Activated CD8-positive, alpha-beta memory T cell treated with anti-CD3 and anti-CD28 coated beads, Interleukin-2, amount 10 ng/mL, durations not matched to agents 7 days and 5 days (primary cell): ENCODE measurements at regions not wholly inside any gene's neighbourhood (a gene's known extent, or its start where the extent isn't known, plus 50 kb on each side); places are given as distances from the start of the nearest gene placed in this dataset.
"Not testable (repeated sequence)": the region's sequence is repeated elsewhere in the genome, so short reads cannot be mapped to it uniquely, and the experiment has no call there.

Experiments used
- ATAC-seq: fragments of 150-1000 bp; cut with Tn5 transposase; one replicate; pipeline ENCODE4 v1.10.0; 2021; ENCODE audit warnings: moderate library complexity
- CTCF ChIA-PET: fragments of 350-600 bp; sonication (Branson Sonifier 250); formaldehyde crosslinking; loops from one replicate; lab custom pipeline; 2021; ENCODE audit warnings: antibody characterized with exemption; lab: Charles Lee
- DNase-seq: peaks from one replicate; pipeline ENCODE4 v3.0.0-alpha.2; 2020
- H3K27ac Mint-ChIP-seq: one replicate; pipeline ENCODE4 v1.8.0; 2021; ENCODE audit warnings: mild to moderate bottlenecking, mixed read lengths
- H3K27me3 Mint-ChIP-seq: one replicate; pipeline ENCODE4 v1.8.0; 2021; ENCODE audit warnings: mixed read lengths
- H3K36me3 Mint-ChIP-seq: one replicate; pipeline ENCODE4 v1.8.0; 2021; ENCODE audit warnings: mild to moderate bottlenecking, mixed read lengths
- H3K4me1 Mint-ChIP-seq: one replicate; pipeline ENCODE4 v1.8.0; 2021; ENCODE audit warnings: mixed read lengths
- H3K4me3 Mint-ChIP-seq: one replicate; pipeline ENCODE4 v1.8.0; 2021; ENCODE audit warnings: mild to moderate bottlenecking, moderate library complexity, mixed read lengths
- H3K9me3 Mint-ChIP-seq: one replicate; pipeline ENCODE4 v1.8.0; 2022; ENCODE audit warnings: low read depth, mixed read lengths

GRCh38 chr15:91356083-91356482 lies 256.0 kb downstream of the SV2B start:
- Mint-ChIP-seq H3K27ac (no peak overlapping the region), H3K27me3 (peaks cover 4% of the 10 kb centered on the region), H3K4me1 (no peaks in the 10 kb centered on the region), H3K9me3 (no peaks in the 10 kb centered on the region), H3K4me3 (no peak overlapping the region), H3K36me3 (no peaks in the 10 kb centered on the region)
- ATAC-seq (no peak), DNase-seq (no peak)
- CTCF ChIA-PET = interaction anchor here (1.6 to 2.2 kb wide), 2 partner anchors 10 to 14 kb away, joined by 4 read pairs; no protein-coding TSS in a partner anchor

DNA sequence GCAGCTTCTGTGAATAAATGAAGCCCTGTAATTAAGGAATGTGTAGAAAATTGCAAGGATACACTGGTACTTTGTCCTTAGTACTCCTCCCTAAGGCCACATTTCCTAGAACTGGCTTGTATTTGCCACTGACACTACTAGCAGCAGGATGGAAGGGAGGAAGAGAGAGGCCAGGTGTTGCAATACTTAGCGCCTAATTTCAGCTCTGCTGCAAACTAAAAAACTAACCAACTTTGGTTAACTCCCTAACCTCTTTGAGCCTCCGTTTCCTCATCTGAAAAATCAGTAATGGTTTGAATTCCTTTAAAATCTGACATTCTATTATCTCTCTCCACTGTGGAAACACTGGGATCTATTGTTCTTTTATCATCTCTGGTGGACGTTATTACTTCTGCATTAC lies 257.0 kb downstream of the SV2B start:
- Mint-ChIP-seq H3K4me1 (no peaks in the 10 kb centered on the region), H3K9me3 (no peaks in the 10 kb centered on the region), H3K36me3 (no peaks in the 10 kb centered on the region), H3K4me3 (no peak overlapping the region), H3K27me3 (peaks cover 8% of the 10 kb centered on the region), H3K27ac (no peak overlapping the region)
- CTCF ChIA-PET = no interaction called here
- no peak for DNase-seq
- no peak for ATAC-seq

- H3K4me3 Mint-ChIP-seq = no peak overlapping the region
- no peaks in the 10 kb centered on the region for H3K4me1 Mint-ChIP-seq
- H3K27ac Mint-ChIP-seq = no peak overlapping the region
- H3K36me3 Mint-ChIP-seq = no peaks in the 10 kb centered on the region
- DNase-seq (no peak), ATAC-seq (no peak)
- no peaks in the 10 kb centered on the region for H3K9me3 Mint-ChIP-seq
- CTCF ChIA-PET = no interaction called here
- H3K27me3 Mint-ChIP-seq = peaks cover 8% of the 10 kb centered on the region
Measured at GRCh38 chr15:91357486-91357885, 257.4 kb downstream of the SV2B start.

DNA sequence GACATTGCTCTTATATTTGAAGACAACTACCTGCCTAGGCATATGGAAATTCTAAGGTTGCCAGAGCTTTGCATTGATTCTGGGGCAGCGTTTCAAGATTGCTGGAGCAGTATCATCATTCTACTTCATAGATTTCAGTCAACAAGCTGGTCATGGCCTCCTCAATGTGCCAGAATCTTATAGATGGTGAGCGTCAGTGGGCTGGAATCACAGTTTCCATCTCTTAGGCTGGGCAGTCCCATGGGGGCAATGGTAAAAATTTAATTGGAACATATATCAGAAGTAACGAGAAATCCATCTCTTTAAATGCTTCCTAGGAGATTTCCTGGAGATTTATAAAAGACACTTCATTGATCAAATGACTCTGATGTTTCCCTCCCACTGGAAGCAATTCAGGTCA lies 258.3 kb downstream of the SV2B start:
- Mint-ChIP-seq H3K27me3 (peaks cover 8% of the 10 kb centered on the region), H3K4me1 (no peaks in the 10 kb centered on the region), H3K4me3 (no peak overlapping the region), H3K27ac (no peak overlapping the region), H3K9me3 (no peaks in the 10 kb centered on the region), H3K36me3 (no peaks in the 10 kb centered on the region)
- CTCF ChIA-PET = no interaction called here
- ATAC-seq (no peak), DNase-seq (no peak)

- H3K4me1 Mint-ChIP-seq, ATAC-seq, H3K36me3 Mint-ChIP-seq, H3K4me3 Mint-ChIP-seq, H3K27ac Mint-ChIP-seq, DNase-seq, H3K9me3 Mint-ChIP-seq, CTCF ChIA-PET, H3K27me3 Mint-ChIP-seq: not testable (repeated sequence)
Measured at GRCh38 chr15:91361696-91362095, 261.6 kb downstream of the SV2B start.

DNA sequence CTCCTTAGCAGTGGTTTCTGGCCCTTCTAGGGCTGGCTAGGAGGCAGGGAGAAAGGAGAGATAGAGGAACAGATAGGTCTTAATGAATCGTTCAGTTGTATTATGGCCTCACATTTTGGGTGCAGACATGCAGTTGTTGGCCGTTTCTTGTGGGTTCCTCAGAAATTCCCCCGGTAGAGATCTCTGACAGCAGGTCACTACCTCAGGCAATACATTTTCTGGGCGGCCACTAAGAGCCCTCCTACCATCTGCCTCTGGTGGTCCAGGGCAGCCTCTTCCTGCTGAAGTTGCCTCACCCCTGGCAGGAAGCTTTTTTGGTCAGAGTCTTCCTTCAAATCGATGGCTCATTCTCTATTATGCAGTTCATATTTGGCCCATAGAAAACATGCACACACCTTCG lies 266.1 kb downstream of the SV2B start:
- H3K9me3 Mint-ChIP-seq = peaks cover 10% of the 10 kb centered on the region
- H3K36me3 Mint-ChIP-seq = peaks cover 3% of the 10 kb centered on the region
- peaks cover 3% of the 10 kb centered on the region for H3K27me3 Mint-ChIP-seq
- H3K4me1 Mint-ChIP-seq = peaks cover 12% of the 10 kb centered on the region
- CTCF ChIA-PET = no interaction called here
- H3K4me3 Mint-ChIP-seq = no peak overlapping the region
- H3K27ac Mint-ChIP-seq = no peak overlapping the region
- no peak for ATAC-seq
- no peak for DNase-seq

DNA sequence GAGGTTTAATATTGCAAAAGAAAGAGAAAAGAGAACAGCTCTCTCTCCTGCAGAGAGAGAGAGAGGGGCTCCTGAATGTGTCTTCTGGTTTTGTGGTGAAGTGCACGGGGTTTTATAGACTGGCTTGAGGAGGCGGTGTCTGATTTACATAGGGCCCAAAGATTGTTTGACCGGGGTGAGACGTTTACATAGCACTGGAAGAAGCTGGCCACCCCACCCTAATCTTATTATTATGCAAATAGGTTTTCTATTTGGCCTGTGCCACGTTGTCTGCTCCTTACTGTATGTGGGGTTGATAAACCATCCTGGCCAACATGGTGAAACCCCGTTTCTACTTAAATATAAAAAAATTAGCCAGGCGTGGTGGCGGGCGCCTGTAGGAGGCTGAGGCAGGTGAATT lies 268.6 kb downstream of the SV2B start:
- DNase-seq (no peak), ATAC-seq (no peak)
- CTCF ChIA-PET = no interaction called here
- H3K27me3 Mint-ChIP-seq = peaks cover 9% of the 10 kb centered on the region
- peaks cover 19% of the 10 kb centered on the region for H3K4me1 Mint-ChIP-seq
- H3K9me3 Mint-ChIP-seq = peaks cover 10% of the 10 kb centered on the region
- no peak overlapping the region for H3K4me3 Mint-ChIP-seq
- no peak overlapping the region for H3K27ac Mint-ChIP-seq
- peaks cover 6% of the 10 kb centered on the region for H3K36me3 Mint-ChIP-seq

DNA sequence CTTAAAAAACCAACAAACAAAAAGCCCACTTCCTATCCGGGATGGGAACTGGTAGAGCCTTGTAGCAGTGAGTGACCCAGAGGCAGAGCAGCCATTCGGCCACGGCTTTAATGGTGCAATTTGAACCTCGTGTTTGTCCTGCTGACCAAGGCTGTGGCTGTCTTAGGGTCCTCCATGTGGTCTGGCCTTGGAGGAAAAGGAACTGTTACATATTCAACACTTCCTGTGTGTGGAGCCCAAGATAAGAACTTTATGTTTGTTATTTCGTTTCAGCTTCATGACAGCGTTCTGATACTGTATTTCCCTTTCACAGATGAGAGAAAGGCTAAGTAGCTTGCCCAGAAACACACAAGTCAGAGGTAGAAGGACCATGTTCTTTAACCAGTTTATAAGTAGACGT lies 269.8 kb downstream of the SV2B start:
- DNase-seq (no peak), ATAC-seq (no peak)
- CTCF ChIA-PET = interaction anchor here (1.7 kb wide), 1 partner anchor 14 kb away, joined by 4 read pairs; no protein-coding TSS in a partner anchor
- Mint-ChIP-seq H3K4me3 (no peak overlapping the region), H3K36me3 (peaks cover 6% of the 10 kb centered on the region), H3K4me1 (peaks cover 19% of the 10 kb centered on the region), H3K27me3 (peaks cover 14% of the 10 kb centered on the region), H3K9me3 (peaks cover 7% of the 10 kb centered on the region), H3K27ac (no peak overlapping the region)

- H3K36me3 Mint-ChIP-seq, ATAC-seq, H3K27ac Mint-ChIP-seq, H3K9me3 Mint-ChIP-seq, H3K4me3 Mint-ChIP-seq, DNase-seq, CTCF ChIA-PET: not testable (repeated sequence)
- Mint-ChIP-seq H3K4me1 (peaks cover 19% of the 10 kb centered on the region), H3K27me3 (peaks cover 14% of the 10 kb centered on the region)
Measured at GRCh38 chr15:91371345-91371744, 271.3 kb downstream of the SV2B start.

DNA sequence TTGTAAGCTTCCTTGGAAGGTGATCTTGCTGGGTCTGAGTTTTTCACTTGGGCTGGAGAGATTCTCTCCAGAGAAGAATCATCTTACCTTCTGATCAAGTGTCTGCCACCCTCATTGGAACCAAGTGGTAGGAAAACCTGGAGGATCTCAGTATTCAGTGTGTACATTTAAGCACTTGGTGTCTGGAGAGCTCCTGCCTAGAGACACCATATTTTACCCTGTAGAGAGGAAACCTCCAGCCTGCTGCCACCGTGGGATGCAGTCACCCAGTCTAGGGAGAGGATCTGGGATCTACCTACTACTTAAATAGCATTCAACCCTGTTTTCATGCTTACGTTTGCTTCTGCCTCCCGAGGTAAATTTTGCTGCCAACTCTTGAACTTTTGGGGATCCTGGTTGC lies 274.3 kb downstream of the SV2B start:
- H3K27ac Mint-ChIP-seq = no peak overlapping the region
- CTCF ChIA-PET = interaction anchor here (1.2 kb wide), 1 partner anchor 72 kb away, joined by 3 read pairs; no protein-coding TSS in a partner anchor
- no peaks in the 10 kb centered on the region for H3K9me3 Mint-ChIP-seq
- peaks cover 14% of the 10 kb centered on the region for H3K27me3 Mint-ChIP-seq
- H3K4me3 Mint-ChIP-seq = no peak overlapping the region
- peaks cover 3% of the 10 kb centered on the region for H3K36me3 Mint-ChIP-seq
- ATAC-seq = no peak
- H3K4me1 Mint-ChIP-seq = peaks cover 16% of the 10 kb centered on the region
- no peak for DNase-seq

- no peak overlapping the region for H3K4me3 Mint-ChIP-seq
- peaks cover 7% of the 10 kb centered on the region for H3K4me1 Mint-ChIP-seq
- peaks cover 3% of the 10 kb centered on the region for H3K36me3 Mint-ChIP-seq
- peaks cover 2% of the 10 kb centered on the region for H3K9me3 Mint-ChIP-seq
- no peak overlapping the region for H3K27ac Mint-ChIP-seq
- ATAC-seq (no peak), DNase-seq (no peak)
- peaks cover 16% of the 10 kb centered on the region for H3K27me3 Mint-ChIP-seq
- CTCF ChIA-PET = no interaction called here
Measured at GRCh38 chr15:91376038-91376437, 276.0 kb downstream of the SV2B start.

DNA sequence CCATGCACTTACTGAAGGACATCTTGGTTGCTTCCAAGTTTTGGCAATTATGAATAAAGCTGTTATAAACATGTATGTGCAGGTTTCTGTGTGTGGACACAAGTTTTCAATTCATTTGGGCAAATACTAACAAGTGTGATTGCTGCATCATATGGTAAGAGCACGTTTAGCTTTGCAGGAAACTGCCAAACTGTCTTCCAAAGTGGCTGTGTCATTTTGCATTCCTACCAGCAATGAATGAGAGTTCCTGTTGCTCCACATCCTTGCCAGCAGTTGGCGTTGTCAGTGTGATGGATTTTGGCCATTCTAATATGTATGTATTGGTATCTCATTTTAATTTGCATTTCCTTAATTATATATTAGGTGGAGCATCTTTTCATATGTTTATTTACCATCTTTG lies 280.1 kb downstream of the SV2B start:
- CTCF ChIA-PET = no interaction called here
- H3K27ac Mint-ChIP-seq = no peak overlapping the region

DNA sequence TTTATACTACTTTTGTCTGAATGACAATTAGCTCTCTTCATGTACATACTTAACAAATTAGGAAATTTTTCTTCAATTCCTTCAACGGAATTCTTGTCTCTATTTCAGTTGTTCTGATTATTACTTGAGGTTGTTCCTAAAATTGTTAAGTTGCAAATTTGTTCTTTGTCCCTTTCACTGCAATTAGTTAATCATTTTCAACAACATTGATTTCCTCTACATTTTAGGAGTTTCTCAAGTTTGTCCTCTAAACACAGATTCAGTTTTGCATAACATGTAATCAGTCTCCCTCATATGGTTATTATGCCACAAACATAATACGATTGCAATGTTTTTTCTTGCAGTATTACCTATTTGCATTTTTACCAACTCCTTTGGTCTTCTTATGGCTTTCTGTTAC lies 283.5 kb downstream of the SV2B start:
- H3K36me3 Mint-ChIP-seq = no peaks in the 10 kb centered on the region
- CTCF ChIA-PET = no interaction called here
- H3K27ac Mint-ChIP-seq = no peak overlapping the region
- no peak for ATAC-seq
- H3K27me3 Mint-ChIP-seq = peaks cover 7% of the 10 kb centered on the region
- peaks cover 2% of the 10 kb centered on the region for H3K9me3 Mint-ChIP-seq
- H3K4me1 Mint-ChIP-seq = no peaks in the 10 kb centered on the region
- DNase-seq = no peak
- no peak overlapping the region for H3K4me3 Mint-ChIP-seq

More for the DNA sequence above, 280.1 kb downstream of the SV2B start:
- no peak for DNase-seq
- Mint-ChIP-seq H3K36me3 (no peaks in the 10 kb centered on the region), H3K4me3 (no peak overlapping the region), H3K9me3 (peaks cover 2% of the 10 kb centered on the region), H3K27me3 (peaks cover 2% of the 10 kb centered on the region), H3K4me1 (no peaks in the 10 kb centered on the region)
- no peak for ATAC-seq

DNA sequence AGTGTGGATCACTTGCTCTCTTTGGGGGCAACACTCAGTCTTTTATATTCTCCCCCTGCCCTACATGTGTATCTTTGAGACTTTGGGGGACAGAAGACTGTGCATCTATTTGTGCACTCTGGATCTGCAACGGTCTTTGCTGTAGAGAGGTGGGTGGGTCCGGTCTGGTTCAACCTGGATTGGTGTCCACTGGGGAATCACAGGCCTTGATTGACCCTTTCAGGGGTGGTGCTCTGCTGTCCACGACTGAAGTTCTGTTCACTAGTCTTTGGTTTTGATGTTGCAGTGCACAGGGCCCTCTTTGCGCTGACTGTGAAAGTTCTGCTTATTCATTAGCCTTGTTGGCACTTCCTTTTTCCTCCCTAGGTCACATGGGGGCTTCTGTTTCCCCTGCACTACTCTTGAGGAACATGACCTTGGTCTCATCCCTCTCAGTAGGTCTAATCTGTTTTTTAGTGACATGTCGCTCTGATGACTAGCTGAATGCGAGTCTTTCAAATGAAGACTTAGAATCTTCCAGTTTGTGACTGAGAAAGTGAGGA lies 284.2 kb downstream of the SV2B start:
- H3K4me3 Mint-ChIP-seq = no peak overlapping the region
- no peak for DNase-seq

DNA sequence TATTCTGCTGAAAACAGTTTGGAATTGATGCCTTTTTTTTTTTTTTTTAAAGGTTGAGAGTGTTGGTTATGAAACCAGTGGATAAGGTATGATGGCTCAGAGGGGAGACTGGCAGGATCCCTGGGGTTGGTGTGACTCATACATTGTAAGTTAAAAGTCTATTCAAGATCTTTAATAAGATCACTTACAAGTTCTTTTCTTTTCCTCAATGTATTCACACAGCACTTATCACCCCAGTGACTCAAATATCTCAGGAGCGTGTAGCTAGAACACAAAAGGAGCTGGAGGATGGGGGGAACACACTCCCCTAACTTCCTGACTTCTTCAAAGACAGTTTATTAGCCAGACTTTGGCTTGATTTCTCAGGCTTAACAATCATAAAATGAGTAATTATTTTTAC lies 285.3 kb downstream of the SV2B start:
- no peak overlapping the region for H3K4me3 Mint-ChIP-seq
- no peak for ATAC-seq
- H3K9me3 Mint-ChIP-seq = no peaks in the 10 kb centered on the region
- no peaks in the 10 kb centered on the region for H3K36me3 Mint-ChIP-seq
- DNase-seq = no peak
- peaks cover 10% of the 10 kb centered on the region for H3K27me3 Mint-ChIP-seq
- no peak overlapping the region for H3K27ac Mint-ChIP-seq
- CTCF ChIA-PET = no interaction called here
- no peaks in the 10 kb centered on the region for H3K4me1 Mint-ChIP-seq

More for the DNA sequence above, 284.2 kb downstream of the SV2B start:
- ATAC-seq = no peak
- H3K36me3 Mint-ChIP-seq = no peaks in the 10 kb centered on the region
- peaks cover 7% of the 10 kb centered on the region for H3K27me3 Mint-ChIP-seq
- CTCF ChIA-PET = no interaction called here
- no peaks in the 10 kb centered on the region for H3K4me1 Mint-ChIP-seq
- H3K27ac Mint-ChIP-seq = no peak overlapping the region
- H3K9me3 Mint-ChIP-seq = peaks cover 2% of the 10 kb centered on the region
